Pulmonary artery endothelial cell (primary cell): ENCODE measurements at regions not wholly inside any gene's neighbourhood (a gene's known extent, or its start where the extent isn't known, plus 50 kb on each side); places are given as distances from the start of the nearest gene placed in this dataset.

ENCODE experiments used
- DNase-seq: peaks from one replicate; pipeline ENCODE4 v3.0.0-alpha.2; 2011; ENCODE audit warnings: low read depth, low spot score

GRCh38 chr3:117297541-117297940 is 588.0 kb downstream of the TUSC7 start:
- no peak for DNase-seq

- DNase-seq, result no peak
These were observed 588.7 kb downstream of the TUSC7 start for GRCh38 chr3:117298273-117298672.

- DNase-seq, result no peak
These were observed 592.8 kb downstream of the TUSC7 start for GRCh38 chr3:117302428-117302827.

GRCh38 chr3:117303443-117303842 is 593.9 kb downstream of the TUSC7 start:
- no peak for DNase-seq

- no peak for DNase-seq
These were observed 595.1 kb downstream of the TUSC7 start for GRCh38 chr3:117304681-117305080.

- DNase-seq, result no peak
These were observed 596.1 kb downstream of the TUSC7 start for GRCh38 chr3:117305681-117306080.

- DNase-seq, result no peak
These were observed 596.7 kb downstream of the TUSC7 start for GRCh38 chr3:117306299-117306698.

- no peak for DNase-seq
These were observed 598.8 kb downstream of the TUSC7 start for GRCh38 chr3:117308353-117308752.

- no peak for DNase-seq
These were observed 599.2 kb downstream of the TUSC7 start for GRCh38 chr3:117308756-117309155.

GRCh38 chr3:117310536-117310935 is 601.0 kb downstream of the TUSC7 start:
- no peak for DNase-seq

GRCh38 chr3:117314441-117315150 is 605.0 kb downstream of the TUSC7 start:
- DNase-seq, result no peak

- DNase-seq, result no peak
These were observed 613.3 kb downstream of the TUSC7 start for GRCh38 chr3:117322866-117323265.

GRCh38 chr3:117346901-117347300 is 637.3 kb downstream of the TUSC7 start:
- peak; percentile 30 for DNase-seq

GRCh38 chr3:117348884-117349283 is 639.3 kb downstream of the TUSC7 start:
- no peak for DNase-seq

GRCh38 chr3:117349566-117349965 is 640.0 kb downstream of the TUSC7 start:
- no peak for DNase-seq

GRCh38 chr3:117350371-117350770 is 640.8 kb downstream of the TUSC7 start:
- DNase-seq, result peak; percentile 77

- DNase-seq, result peak; percentile 20
These were observed 646.0 kb downstream of the TUSC7 start for GRCh38 chr3:117355566-117355965.

GRCh38 chr3:117356091-117356705 is 646.6 kb downstream of the TUSC7 start:
- DNase-seq, result no peak

- no peak for DNase-seq
These were observed 649.2 kb downstream of the TUSC7 start for GRCh38 chr3:117358717-117359314.

- no peak for DNase-seq
These were observed 657.0 kb downstream of the TUSC7 start for GRCh38 chr3:117366574-117366973.

GRCh38 chr3:117367861-117368260 is 658.3 kb downstream of the TUSC7 start:
- no peak for DNase-seq

GRCh38 chr3:117380631-117381030 is 671.1 kb downstream of the TUSC7 start:
- no peak for DNase-seq

- no peak for DNase-seq
These were observed 683.5 kb downstream of the TUSC7 start for GRCh38 chr3:117393119-117393518.
